HG03571 (cell line): ENCODE measurements at regions not wholly inside any gene's neighbourhood (a gene's known extent, or its start where the extent isn't known, plus 50 kb on each side); places are given as distances from the start of the nearest gene placed in this dataset.

Source experiments
- ATAC-seq: cut with Tn5 transposase; IDR thresholded peaks from one replicate; pipeline ENCODE4 v1.9.1; 2021; ENCODE audit not compliant: unreplicated experiment

DNA sequence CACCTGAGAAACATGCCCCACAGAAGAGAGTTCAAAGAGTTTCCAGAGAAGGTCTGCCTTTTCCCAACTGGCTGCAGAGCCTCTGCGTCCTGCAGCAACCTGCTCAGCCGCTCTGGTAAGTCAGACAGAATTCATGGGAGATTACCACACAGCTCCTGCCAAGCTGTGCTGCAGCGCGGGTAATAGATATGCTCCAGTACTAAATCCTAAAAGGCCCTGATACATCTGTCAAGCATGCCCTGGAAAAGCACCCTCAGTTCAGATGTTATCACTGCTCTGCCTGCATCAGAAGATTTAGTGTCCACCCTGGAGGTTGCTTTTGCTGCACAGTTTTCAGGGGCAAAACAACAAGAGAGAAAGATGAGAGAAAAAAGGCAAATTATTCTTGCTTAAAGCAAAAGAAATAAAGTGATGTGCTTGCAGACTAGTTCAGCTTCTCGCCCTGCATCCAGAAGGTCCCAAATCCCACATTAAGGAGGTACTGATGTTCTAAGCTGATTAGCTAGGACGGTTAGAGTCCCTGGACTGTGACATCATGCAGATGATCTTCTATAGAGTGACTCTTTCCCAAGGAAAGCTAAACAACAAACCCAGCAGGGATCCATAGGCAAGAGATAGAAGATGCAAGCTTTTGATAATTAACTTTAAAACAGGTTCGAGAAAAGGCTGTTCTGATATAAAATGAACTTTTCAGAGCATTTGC, 488.6 kb downstream of the BCL11A start:
- no peak for ATAC-seq

DNA sequence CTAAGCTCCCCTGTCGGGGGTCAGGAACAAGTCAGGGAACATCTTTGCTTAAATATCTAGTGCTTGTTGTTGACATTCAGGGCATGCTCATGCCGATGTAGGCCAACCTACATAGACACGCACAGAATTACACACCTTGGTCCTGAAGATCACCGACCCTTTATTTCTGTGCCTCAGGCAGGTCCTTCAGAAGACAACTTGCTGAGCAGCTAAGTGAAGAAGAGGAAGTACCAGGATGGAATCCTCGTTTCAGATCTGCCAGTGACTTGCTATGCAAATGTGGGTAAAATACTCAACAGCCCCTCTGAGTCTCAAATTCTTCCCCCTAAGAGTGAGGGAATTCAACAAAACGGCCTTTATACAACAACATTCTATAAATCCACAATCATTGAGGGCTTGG, 494.7 kb downstream of the BCL11A start:
- no peak for ATAC-seq

DNA sequence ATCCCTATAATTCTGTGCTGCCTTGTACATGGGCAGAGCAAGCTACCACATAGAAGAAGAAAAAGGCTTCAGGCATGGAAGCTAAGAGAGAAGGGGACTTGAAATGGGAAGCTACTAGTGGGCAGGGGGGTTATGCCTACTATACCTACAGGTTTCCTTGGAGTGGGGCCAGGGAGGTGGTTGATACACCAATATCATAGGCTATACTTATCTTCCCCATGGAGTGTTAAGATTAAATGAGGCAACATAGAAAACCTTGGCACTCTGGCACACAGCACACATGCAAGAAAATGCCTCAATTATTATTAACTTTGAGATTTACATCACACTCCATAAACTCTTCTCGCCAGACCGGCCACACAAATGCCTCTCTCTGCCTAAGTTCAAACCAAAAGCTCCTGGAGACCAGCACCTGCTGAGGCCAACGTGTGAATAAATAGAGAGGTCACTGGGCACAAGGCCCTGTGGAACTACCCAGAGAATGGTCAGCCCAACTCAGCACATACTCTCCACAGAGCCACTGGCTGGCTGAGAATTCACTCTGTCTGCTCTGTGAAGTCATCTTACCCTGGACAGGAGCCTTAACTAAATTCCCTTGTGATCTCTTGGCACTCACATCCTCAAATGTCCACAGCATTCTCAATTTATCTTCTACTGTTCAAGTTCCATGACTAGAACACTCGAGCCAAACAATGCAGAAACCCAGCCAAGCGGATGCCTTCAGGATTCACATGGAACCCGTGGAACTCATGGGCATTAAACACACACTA, 498.7 kb downstream of the BCL11A start:
- no peak for ATAC-seq

GRCh38 chr2:60053791-60054190, 499.7 kb downstream of the BCL11A start:
- ATAC-seq, result no peak

GRCh38 chr2:60052601-60053000, 500.9 kb downstream of the BCL11A start:
- ATAC-seq, result no peak

- ATAC-seq, result no peak
Measured at GRCh38 chr2:60051991-60052390, 501.5 kb downstream of the BCL11A start.

DNA sequence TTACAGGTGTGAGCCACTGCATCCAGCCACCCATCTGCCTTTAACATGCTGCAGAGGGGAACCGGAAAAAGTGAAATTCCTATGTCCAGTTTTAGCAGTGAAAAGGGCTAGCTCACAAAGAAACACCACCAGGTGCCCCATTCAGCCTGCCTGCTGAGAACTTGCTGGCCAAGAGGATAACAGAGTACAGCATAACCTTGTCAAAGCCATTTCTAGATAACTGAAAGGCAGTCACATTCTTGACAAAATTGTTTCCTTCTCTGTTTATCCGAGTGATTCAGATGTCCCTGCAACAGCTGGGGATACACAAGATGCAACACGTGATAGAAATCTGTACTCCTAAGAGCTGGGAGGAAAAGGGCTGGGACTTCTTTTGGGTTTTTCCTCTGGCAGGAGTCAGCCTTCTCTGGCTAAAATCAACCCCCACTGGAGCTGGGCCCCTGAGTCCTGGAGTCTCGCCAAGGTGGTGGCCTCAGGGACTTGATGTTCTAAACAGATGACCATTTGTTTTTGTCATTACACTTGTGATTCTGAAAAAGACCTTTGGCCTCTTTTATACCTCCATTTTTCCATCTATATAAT, 505.4 kb downstream of the BCL11A start:
- no peak for ATAC-seq

DNA sequence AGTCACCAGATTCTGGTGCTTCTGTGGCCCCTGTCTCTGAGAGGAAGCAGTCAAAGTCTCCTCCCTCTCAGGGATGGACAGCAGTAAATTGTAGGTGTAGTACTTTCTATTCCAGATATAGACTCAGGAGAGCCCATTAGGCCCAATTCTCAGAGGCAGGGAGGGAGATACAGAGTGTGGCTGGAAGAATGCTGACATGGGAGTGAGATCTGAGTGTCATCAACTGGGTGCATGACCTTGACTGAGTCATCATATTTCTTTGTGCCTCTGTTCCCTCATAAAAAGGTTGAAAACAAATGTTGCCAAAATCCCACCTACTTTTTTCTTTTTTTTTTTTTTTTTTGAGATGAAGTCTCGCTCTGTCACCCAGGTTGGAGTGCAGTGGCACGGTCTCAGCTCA, 506.1 kb downstream of the BCL11A start:
- no peak for ATAC-seq

DNA sequence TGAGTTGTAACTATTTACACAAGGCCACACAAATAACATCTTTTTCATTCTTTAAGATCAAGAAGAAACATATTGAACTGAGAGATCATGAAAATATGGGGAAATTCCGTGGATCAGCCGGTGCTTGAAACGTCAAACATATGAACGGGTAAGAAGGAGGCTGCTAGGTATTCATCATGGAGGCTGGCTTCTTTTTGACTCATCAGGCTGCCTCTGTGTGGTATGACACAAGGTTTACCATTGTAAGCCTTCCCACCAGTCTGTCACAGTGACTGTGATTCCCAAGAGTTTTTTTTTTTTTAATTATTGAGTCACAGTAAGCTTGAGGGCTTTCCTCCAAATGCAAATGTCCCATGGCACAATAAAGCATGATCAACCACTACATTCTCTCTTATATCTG, 506.9 kb downstream of the BCL11A start:
- no peak for ATAC-seq

GRCh38 chr2:60045456-60045855, 508.0 kb downstream of the BCL11A start:
- ATAC-seq, result no peak

DNA sequence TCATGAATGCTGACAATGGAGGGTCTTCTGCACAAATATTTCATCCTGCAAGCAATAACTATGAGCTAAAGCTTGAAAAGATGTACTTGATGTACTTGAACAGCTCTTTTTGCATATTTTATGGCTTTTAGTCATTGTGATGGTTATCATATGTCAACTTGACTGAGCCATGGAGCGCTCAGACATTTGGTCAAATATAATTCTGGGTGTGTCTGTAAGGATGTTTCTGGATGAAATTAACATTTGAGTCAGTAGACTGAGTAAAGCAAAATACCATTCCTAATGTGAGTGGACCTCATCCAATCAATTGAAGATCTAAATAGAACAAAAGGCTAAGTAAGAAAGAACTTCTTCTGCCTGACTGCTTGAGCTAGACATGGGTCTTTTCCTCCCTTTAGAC, 509.0 kb downstream of the BCL11A start:
- ATAC-seq, result no peak

DNA sequence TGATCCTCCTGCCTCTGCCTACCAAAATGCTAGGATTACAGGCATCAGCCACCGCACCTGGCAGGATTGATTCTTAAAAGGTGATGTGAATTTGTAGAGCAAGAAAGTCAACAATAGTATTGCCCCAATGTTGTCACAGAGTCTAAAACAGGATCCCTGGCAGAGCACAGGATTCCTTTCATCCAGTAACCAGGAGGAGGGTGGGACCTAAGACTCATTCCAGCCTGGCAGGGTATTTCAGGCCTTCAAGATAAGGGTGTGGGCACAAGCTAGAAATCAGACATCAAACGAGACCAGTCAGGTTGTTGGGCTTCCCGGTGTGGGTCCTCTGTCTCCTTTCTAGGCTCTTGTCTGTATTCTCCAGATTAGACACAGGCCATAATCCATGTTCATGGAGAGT, 511.4 kb downstream of the BCL11A start:
- no peak for ATAC-seq

DNA sequence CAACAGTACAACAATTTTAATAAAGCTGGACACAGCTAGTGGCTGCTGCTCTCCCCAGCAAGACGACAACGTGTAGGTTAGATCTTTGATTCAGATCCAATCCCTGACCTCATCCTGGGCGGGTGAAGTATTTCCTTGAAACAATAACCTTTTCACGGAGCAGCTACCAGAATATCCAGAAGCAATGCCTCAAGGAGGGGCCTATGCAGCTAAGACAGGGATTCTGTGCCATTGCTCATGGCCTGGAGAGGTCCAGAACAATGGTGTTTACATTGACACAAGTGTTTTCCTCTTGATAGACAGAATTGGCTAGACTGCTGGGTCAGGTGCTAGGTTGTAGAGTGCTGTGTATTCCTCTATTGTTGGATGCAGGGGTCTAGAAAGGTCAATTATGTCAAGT, 520.1 kb downstream of the BCL11A start:
- ATAC-seq, result no peak

DNA sequence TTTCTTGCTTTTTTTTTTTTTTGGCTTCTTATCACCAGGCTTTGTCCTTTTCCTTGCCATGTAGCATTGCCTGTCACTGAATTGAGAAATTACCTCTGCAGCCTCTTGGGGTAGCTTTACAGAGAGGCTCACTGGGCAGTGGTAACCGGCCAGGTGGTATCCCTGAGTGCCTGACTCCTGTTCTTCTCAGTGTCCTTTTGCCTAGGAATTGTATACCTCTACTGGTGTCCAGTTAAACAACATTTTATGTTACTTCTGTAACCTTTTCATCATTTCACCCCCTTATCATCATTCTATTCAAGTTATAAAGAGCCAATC, 523.9 kb downstream of the BCL11A start:
- ATAC-seq, result no peak

DNA sequence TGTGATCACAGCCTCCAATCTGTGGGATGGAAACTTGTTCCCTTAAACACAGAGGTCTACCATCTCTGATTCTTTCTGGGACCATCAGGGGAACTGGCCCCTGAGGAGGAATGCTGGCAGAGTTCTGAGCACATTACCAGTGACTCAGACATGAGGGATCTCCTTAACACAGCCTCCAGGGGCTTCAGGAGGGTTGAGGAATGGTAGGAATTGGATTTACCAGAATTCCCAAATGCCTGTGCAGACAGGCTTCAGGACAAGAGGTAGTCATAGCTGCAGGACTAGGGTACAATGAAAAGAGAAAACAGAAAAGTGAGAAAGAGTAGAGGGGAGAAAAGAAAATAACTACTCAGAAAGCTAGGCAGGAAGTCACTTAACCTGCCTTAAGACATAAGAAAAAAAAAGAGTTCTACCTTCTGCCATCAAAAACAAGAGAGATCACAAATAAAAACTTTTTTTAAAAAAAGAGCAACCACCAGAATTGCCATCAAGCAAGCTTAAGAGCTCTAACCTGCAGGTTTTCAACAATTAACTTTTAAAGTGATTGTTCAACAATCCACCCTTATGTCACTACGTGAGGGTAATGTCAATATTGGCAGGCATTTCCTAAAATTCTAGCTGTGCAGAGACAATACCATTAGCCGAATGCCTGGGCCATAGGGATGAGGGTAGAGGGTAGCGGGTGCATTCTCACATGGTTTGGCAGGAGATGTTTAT, 524.4 kb downstream of the BCL11A start:
- ATAC-seq, result no peak

DNA sequence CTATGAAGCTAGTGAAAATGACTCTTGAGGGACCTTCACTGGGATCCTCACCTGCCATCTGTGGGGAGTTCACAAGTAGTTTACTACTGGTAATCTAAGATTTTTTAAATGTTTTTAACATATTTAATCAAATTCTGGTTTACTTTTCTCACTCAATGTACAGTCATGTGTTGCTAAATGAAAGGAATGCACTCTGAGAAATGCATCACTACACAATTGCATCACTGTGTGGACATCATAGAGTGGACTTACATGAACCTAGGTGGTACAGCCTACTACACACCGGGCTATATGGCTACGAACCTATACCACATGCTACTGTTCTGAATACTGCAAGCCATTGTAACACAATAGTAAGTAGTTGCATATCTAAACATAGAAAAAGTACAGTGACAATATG, 528.0 kb downstream of the BCL11A start:
- no peak for ATAC-seq

- no peak for ATAC-seq
Measured at GRCh38 chr2:60023256-60023985, 530.0 kb downstream of the BCL11A start.

DNA sequence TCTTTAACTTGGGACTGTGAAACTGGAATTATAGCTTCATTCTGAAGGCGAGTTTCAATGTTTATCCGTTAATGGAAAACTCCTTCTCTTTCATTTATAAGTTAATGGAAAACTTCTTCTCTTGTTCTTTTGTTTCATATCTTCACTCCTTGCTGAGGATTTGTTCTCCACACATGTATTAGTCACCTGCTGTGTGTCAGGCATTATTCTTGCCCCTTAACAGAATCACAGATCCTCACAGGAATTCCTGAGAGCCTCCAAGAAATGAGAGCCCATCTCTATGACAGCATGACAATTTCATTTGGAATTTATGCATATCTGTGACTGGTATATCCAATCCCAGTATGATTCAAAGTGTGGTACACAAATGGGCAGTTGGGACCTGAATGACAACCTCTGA, 545.8 kb downstream of the BCL11A start:
- ATAC-seq, result no peak

GRCh38 chr2:60003076-60003475, 550.4 kb downstream of the BCL11A start:
- ATAC-seq, result no peak

DNA sequence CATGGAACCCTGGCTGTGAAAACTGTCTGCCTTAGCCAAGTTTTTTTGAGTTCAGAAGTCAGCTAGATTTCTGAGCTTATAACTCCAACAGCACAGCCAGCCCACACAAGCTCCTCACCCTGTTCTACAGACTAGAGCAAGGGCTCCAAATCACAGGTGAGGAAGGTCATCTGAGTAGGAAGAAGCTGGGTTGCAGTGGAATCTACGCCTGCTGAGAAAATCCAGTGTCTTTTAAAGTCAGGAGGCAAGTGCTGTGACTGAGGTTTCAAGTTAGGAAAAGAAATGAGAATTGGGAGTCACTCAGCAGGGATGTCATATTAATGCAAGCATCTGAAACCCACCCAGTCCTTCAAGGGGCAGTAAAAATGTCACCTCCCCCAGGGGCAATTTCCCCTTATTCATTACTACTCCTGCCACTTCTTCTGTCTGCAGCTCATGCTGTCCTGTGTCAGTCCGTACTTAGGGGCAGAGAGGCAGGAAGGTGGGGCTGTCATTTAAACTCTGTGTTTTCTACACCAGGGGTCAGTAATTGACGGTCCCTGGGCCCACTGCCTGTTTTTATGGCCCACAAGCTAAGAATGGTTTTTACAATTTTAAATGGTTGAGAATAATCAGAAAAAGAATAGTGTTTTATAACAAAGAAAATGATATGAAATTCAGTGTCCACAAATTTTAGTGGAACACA, 551.1 kb downstream of the BCL11A start:
- no peak for ATAC-seq

GRCh38 chr2:60000686-60001085, 552.8 kb downstream of the BCL11A start:
- no peak for ATAC-seq
